HL-60 (cell line): ENCODE measurements at regions not wholly inside any gene's neighbourhood (a gene's known extent, or its start where the extent isn't known, plus 50 kb on each side); places are given as distances from the start of the nearest gene placed in this dataset.
"Not testable (repeated sequence)": the region's sequence is repeated elsewhere in the genome, so short reads cannot be mapped to it uniquely, and the experiment has no call there.

Experiments used
- DNase-seq, 2 experiments: peaks; one replicate each; pipeline ENCODE4 v3.0.0-alpha.2; 2010 to 2020; ENCODE audit warnings: low read depth in 1 of 2, low spot score in 1 of 2
- H3K27ac ChIP-seq: fragments of 250-450 bp; sonication (Bioruptor Pico); replicated peaks from 2 replicates; pipeline ENCODE4 v1.5.1; 2020; ENCODE audit warnings: mild to moderate bottlenecking, moderate library complexity
- H3K27me3 ChIP-seq: fragments of 250-450 bp; sonication (Bioruptor Pico); 2 replicates; pipeline ENCODE4 v1.5.1; 2021; ENCODE audit warnings: mild to moderate bottlenecking, moderate library complexity; ENCODE audit not compliant: insufficient read depth, poor library complexity, severe bottlenecking
- H3K4me3 ChIP-seq: replicated peaks from 2 replicates; pipeline ENCODE4 v1.5.1; 2011; ENCODE audit warnings: mild to moderate bottlenecking, control low read depth, low read length; ENCODE audit not compliant: insufficient read depth
- GABPA ChIP-seq: IDR thresholded peaks from 2 replicates; pipeline ENCODE4 v1.6.1; 2012; ENCODE audit warnings: low read depth
- POLR2AphosphoS5 ChIP-seq: IDR thresholded peaks from 2 replicates; pipeline ENCODE4 v1.6.1; 2012; ENCODE audit warnings: low read depth
- SPI1 ChIP-seq: IDR thresholded peaks from 2 replicates; pipeline ENCODE4 v1.6.1; 2012; ENCODE audit warnings: low read depth, mild to moderate bottlenecking, borderline replicate concordance
- TF ChIP-seq, protein P1 (sequence below): IDR thresholded peaks from one replicate; pipeline ENCODE4 v1.5.1; 2011; ENCODE audit warnings: low read length, control low read depth, inconsistent platforms; ENCODE audit not compliant: insufficient read depth
- TF ChIP-seq, protein P2 (sequence below): IDR thresholded peaks from 2 replicates; pipeline ENCODE4 v1.6.1; 2012; ENCODE audit warnings: low read depth; ENCODE audit not compliant: insufficient replicate concordance

DNA sequence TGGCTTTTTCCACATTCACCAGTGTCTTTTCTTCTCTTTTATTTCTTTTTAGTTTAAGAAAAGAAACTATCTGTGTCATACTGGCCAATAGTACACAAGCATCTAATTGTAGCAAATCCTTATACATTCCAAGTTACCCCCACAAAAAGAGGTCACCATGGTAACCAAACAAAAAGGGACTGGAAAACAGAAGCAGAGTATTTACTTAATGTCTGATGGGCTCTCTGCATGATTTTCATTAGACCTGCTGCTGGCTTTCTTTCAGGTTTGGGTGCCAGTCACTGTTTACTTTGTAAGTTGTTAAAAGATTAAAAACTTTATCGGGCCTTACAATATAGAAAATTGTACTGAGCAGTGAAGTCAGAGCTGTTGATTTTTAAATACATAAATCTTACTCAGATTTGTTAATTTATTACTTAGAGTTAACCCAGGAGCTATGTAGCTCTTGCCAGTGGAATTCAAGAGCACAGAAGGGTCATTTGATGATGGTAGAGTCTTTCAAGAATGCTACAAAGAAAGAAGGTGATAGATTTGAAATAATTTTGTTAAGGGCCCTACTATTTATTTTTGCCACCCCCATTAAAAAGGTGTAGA, 123.9 kb downstream of the BRMS1L start:
- DNase-seq: no peak
- Histone ChIP-seq H3K27ac (no peak overlapping the region), H3K4me3 (no peak overlapping the region), H3K27me3 (peaks cover 3% of the 10 kb centered on the region)
- TF ChIP-seq GABPA (no peak), SPI1 (no peak)

DNA sequence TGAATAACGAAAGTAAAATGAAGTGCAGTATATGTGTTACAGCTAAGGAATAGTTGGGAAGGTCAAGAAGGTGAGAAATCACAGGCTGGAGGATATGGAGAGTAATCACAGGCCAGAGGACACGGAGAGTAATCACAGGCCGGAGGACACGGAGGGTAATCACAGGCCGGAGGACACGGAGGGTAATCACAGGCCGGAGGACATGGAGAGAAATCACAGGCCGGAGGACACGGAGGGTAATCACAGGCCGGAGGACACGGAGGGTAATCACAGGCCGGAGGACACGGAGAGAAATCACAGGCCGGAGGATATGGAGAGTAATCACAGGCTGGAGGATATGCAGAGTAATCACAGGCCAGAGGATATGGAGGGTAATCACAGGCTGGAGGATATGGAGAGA, 121.8 kb downstream of the BRMS1L start:
- DNase-seq, H3K4me3 ChIP-seq, H3K27me3 ChIP-seq, H3K27ac ChIP-seq: not testable (repeated sequence)

DNA sequence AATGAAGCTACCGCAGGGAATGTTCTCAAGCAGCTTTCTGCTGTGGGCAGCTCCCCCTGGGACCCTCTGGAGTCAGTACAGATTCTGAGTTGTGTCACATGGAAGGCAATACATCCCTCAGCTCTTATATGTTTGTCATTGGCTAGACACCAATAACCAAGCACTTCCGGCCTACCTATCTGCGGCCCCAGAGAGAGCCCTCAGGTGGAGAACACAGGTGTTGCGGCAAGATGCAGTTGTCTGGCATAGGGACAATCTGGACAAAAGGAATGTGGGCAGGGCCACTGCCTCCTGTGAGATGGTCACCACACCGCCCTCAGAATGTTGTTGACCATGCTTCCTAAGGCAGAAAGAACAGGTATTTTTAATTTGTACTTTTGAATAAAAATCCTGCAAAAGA, 118.7 kb downstream of the BRMS1L start:
- no peak for DNase-seq
- TF ChIP-seq SPI1 (no peak), GABPA (no peak), POLR2AphosphoS5 (no peak)
- TF ChIP-seq, protein P1, sequence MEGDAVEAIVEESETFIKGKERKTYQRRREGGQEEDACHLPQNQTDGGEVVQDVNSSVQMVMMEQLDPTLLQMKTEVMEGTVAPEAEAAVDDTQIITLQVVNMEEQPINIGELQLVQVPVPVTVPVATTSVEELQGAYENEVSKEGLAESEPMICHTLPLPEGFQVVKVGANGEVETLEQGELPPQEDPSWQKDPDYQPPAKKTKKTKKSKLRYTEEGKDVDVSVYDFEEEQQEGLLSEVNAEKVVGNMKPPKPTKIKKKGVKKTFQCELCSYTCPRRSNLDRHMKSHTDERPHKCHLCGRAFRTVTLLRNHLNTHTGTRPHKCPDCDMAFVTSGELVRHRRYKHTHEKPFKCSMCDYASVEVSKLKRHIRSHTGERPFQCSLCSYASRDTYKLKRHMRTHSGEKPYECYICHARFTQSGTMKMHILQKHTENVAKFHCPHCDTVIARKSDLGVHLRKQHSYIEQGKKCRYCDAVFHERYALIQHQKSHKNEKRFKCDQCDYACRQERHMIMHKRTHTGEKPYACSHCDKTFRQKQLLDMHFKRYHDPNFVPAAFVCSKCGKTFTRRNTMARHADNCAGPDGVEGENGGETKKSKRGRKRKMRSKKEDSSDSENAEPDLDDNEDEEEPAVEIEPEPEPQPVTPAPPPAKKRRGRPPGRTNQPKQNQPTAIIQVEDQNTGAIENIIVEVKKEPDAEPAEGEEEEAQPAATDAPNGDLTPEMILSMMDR: no peak
- TF ChIP-seq, protein P2, sequence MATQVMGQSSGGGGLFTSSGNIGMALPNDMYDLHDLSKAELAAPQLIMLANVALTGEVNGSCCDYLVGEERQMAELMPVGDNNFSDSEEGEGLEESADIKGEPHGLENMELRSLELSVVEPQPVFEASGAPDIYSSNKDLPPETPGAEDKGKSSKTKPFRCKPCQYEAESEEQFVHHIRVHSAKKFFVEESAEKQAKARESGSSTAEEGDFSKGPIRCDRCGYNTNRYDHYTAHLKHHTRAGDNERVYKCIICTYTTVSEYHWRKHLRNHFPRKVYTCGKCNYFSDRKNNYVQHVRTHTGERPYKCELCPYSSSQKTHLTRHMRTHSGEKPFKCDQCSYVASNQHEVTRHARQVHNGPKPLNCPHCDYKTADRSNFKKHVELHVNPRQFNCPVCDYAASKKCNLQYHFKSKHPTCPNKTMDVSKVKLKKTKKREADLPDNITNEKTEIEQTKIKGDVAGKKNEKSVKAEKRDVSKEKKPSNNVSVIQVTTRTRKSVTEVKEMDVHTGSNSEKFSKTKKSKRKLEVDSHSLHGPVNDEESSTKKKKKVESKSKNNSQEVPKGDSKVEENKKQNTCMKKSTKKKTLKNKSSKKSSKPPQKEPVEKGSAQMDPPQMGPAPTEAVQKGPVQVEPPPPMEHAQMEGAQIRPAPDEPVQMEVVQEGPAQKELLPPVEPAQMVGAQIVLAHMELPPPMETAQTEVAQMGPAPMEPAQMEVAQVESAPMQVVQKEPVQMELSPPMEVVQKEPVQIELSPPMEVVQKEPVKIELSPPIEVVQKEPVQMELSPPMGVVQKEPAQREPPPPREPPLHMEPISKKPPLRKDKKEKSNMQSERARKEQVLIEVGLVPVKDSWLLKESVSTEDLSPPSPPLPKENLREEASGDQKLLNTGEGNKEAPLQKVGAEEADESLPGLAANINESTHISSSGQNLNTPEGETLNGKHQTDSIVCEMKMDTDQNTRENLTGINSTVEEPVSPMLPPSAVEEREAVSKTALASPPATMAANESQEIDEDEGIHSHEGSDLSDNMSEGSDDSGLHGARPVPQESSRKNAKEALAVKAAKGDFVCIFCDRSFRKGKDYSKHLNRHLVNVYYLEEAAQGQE: no peak
- Histone ChIP-seq H3K27me3 (no peaks in the 10 kb centered on the region), H3K27ac (no peak overlapping the region), H3K4me3 (no peak overlapping the region)

DNA sequence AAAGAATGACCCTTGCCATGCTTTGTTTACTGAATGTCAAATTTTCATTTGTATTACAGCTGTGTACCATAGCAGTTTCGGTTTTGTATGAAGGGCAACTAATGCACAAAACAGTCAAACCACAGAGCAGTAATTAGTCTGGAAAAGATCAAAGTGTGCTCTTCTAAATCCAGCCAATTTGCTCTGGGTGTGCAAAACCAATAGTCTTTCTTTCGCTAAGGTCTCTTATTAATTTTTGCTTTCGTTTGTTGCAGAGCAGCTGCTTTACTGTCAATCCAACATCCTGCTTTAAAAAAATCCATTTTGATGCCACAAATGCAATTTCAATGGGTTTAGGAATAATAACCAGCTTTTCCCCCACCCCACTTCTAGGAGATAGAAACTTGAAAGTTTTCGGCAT, 114.2 kb downstream of the BRMS1L start:
- H3K27me3 ChIP-seq: no peaks in the 10 kb centered on the region
- TF ChIP-seq POLR2AphosphoS5 (no peak), GABPA (no peak), SPI1 (no peak)
- TF ChIP-seq, protein P1: no peak
- TF ChIP-seq, protein P2: no peak
- H3K27ac ChIP-seq: no peak overlapping the region
- no peak for DNase-seq
- H3K4me3 ChIP-seq: no peak overlapping the region

DNA sequence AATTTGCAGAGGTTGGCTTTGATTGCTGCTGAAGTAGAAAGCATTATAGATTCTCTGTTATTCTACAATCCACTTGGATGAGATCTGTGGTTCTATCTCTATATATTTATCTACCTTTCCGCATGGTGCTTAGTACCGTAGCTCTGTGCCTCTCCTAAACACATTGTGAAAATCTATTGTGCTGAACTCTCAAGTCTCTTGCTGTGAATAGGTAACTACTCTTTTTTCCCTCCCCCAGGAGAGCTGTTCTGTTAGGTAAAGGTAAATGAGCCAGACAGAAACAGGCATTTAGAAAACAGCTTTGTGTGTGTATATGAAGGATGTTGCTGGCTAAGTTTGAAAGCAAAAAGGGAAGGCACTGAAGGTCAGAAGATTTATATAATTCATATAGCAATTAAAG, 112.6 kb downstream of the BRMS1L start:
- Histone ChIP-seq H3K27me3 (no peaks in the 10 kb centered on the region), H3K4me3 (no peak overlapping the region), H3K27ac (no peak overlapping the region)
- TF ChIP-seq POLR2AphosphoS5: no peak
- TF ChIP-seq, protein P1: no peak
- no peak for TF ChIP-seq GABPA
- TF ChIP-seq, protein P2: no peak
- no peak for TF ChIP-seq SPI1
- DNase-seq: no peak
